K562 (cell line): ENCODE measurements at regions not wholly inside any gene's neighbourhood (a gene's known extent, or its start where the extent isn't known, plus 50 kb on each side); places are given as distances from the start of the nearest gene placed in this dataset.

Source experiments
- ATAC-seq: fragments of 200-7000 bp; cut with Tn5 transposase; 3 replicates; pipeline ENCODE4 v1.9.1; 2020; ENCODE audit warnings: moderate library complexity
- BruUV-seq: library from RNA; stranded (reverse); fragments of 400-500 nt; replicated peaks from 2 replicates; lab custom pipeline; 2021; lab: Mats Ljungman, UMichigan
- CTCF ChIA-PET: fragments of 300-600 bp; formaldehyde crosslinking; extraction: SDS; loops from one replicate; lab custom pipeline; 2021; ENCODE audit warnings: low intra/inter-chr PET ratio; lab: Yijun Ruan, JAX
- POLR2A ChIA-PET: fragments of 300-600, 350-650 bp; sonication (Branson Sonifier 250); formaldehyde crosslinking; extraction: SDS; loops from one replicate; lab custom pipeline; 2021; ENCODE audit warnings: antibody characterized with exemption, inconsistent platforms; lab: Yijun Ruan, JAX
- DNase-seq, 4 experiments: peaks; one replicate each; pipeline versions ENCODE4 v3.0.0 to v3.0.0-alpha.2; 2011 to 2018; ENCODE audit warnings: low spot score in 3 of 4, mixed read lengths in 3 of 4; ENCODE audit errors: extremely low read depth in 1 of 4
- FAIRE-seq: peaks from 2 replicates; lab custom pipeline; 2011; peaks lifted over from hg19 to GRCh38; lab: Jason Lieb, UNC
- H2AFZ ChIP-seq: 2 replicates; pipeline ENCODE4 v1.6.0; 2011; ENCODE audit warnings: low read depth, low read length, control low read depth, inconsistent platforms
- H3K27ac ChIP-seq: fragments of 200-600 bp; 3 replicates; pipeline ENCODE4 v1.8.0; 2011; ENCODE audit warnings: low read depth, mild to moderate bottlenecking, control low read depth, inconsistent platforms, low read length, moderate library complexity, mixed read lengths; ENCODE audit errors: extremely low read depth
- H3K27me3 ChIP-seq, 2 experiments: fragments of 300-600 bp in 1 of 2; 2 replicates in 1 of 2; 3 replicates in 1 of 2; pipeline versions ENCODE4 v1.6.0 to v1.8.0; 2011; ENCODE audit warnings: inconsistent platforms in 2 of 2, low read length in 2 of 2, mild to moderate bottlenecking in 1 of 2, mixed read lengths in 1 of 2, moderate library complexity in 1 of 2; ENCODE audit not compliant: control insufficient read depth in 2 of 2, insufficient read depth in 2 of 2
- H3K36me3 ChIP-seq: fragments of 300-600 bp; 3 replicates; pipeline ENCODE4 v1.8.0; 2011; ENCODE audit warnings: mild to moderate bottlenecking, low read length, inconsistent platforms; ENCODE audit not compliant: control insufficient read depth, insufficient read depth
- H3K4me1 ChIP-seq, 2 experiments: fragments of 200-600 bp in 1 of 2; replicated peaks in 1 of 2; 2 replicates in 1 of 2; 3 replicates in 1 of 2; pipeline versions ENCODE4 v1.5.1 to v1.8.0; 2011; ENCODE audit warnings: inconsistent platforms in 2 of 2, low read length in 2 of 2, mild to moderate bottlenecking in 1 of 2, mixed read lengths in 1 of 2, moderate library complexity in 1 of 2; ENCODE audit not compliant: control insufficient read depth in 2 of 2, insufficient read depth in 2 of 2
- H3K4me2 ChIP-seq: 2 replicates; pipeline ENCODE4 v1.6.1; 2011; ENCODE audit warnings: low read length, control low read depth, inconsistent platforms, mixed read lengths; ENCODE audit not compliant: insufficient read depth
- H3K4me3 ChIP-seq: fragments of 200-600 bp; sonication (generic), shearing (Covaris generic); 2 replicates; pipeline ENCODE4 v1.5.1; 2016; ENCODE audit warnings: control low read depth, inconsistent platforms
- H3K79me2 ChIP-seq: fragments of 200-600 bp; 3 replicates; pipeline ENCODE4 v1.8.0; 2011; ENCODE audit warnings: low read length, inconsistent platforms; ENCODE audit not compliant: control insufficient read depth, insufficient read depth
- H3K9ac ChIP-seq, 2 experiments: 2 replicates each; pipeline versions ENCODE4 v1.6.0 to v1.6.1; 2011; ENCODE audit warnings: low read depth in 2 of 2, low read length in 2 of 2, control low read depth in 1 of 2, inconsistent platforms in 1 of 2, mild to moderate bottlenecking in 1 of 2, mixed read lengths in 1 of 2; ENCODE audit not compliant: insufficient read depth in 1 of 2
- H3K9me1 ChIP-seq: one replicate; pipeline ENCODE4 v1.6.0; 2011; ENCODE audit warnings: inconsistent platforms, mild to moderate bottlenecking, low read length, moderate library complexity; ENCODE audit not compliant: control insufficient read depth, insufficient read depth
- H3K9me3 ChIP-seq: replicated peaks from 2 replicates; pipeline ENCODE4 v1.5.1; 2011; ENCODE audit warnings: low read depth, low read length, inconsistent platforms; ENCODE audit not compliant: control insufficient read depth, insufficient read depth
- H4K20me1 ChIP-seq: replicated peaks from 2 replicates; pipeline ENCODE4 v1.6.1; 2011; ENCODE audit warnings: low read length, inconsistent platforms, mixed read lengths; ENCODE audit not compliant: control insufficient read depth, insufficient read depth
- C11orf30 ChIP-seq: fragments of 450-650 bp; IDR thresholded peaks from 2 replicates; pipeline ENCODE4 v1.6.1; 2016; ENCODE audit warnings: low read depth, mild to moderate bottlenecking
- ELF1 ChIP-seq: fragments of 200-800 bp; sonication (Bioruptor generic); IDR thresholded peaks from 2 replicates; pipeline ENCODE4 v1.6.1; 2016; ENCODE audit warnings: missing genetic modification characterization, missing compliant biosample characterization
- KAT8 ChIP-seq: fragments of 450-650 bp; IDR thresholded peaks from 2 replicates; pipeline ENCODE4 v1.6.1; 2016; ENCODE audit warnings: low read depth, mild to moderate bottlenecking
- MECOM ChIP-seq: fragments of 250-450 bp; sonication (Bioruptor Pico); IDR thresholded peaks from 2 replicates; pipeline ENCODE4 v1.8.0; 2022; ENCODE audit warnings: inconsistent platforms
- NFIC ChIP-seq: fragments of 450-650 bp; IDR thresholded peaks from 2 replicates; pipeline ENCODE4 v1.6.1; 2017; ENCODE audit warnings: mild to moderate bottlenecking, inconsistent platforms
- VEZF1 ChIP-seq: fragments of 200-800 bp; sonication (Bioruptor generic); IDR thresholded peaks from 2 replicates; pipeline ENCODE4 v1.6.1; 2017; ENCODE audit warnings: missing genetic modification characterization, missing compliant biosample characterization
- WGBS: fragments of 100-300 bp; shearing (Covaris generic); methylation state at CpG from one replicate; pipeline ENCODE4 v1.1.6; 2016; ENCODE audit warnings: low coverage, mixed read lengths; ENCODE audit not compliant: insufficient coverage; ENCODE audit errors: missing lambda C conversion rate; 5-methylcytosine and 5-hydroxymethylcytosine counted together
- in situ Hi-C: fragments of 300-500 bp; cut with MboI; formaldehyde crosslinking; loops from 4 replicates; pipeline ENCODE4 v1.15.0; 2018; ENCODE audit warnings: inconsistent platforms, mixed read lengths
- intact Hi-C: fragments of 100-400 bp; cut with micrococcal nuclease; formaldehyde crosslinking; loops from 2 replicates; pipeline ENCODE4 v1.14.2; 2022

DNA sequence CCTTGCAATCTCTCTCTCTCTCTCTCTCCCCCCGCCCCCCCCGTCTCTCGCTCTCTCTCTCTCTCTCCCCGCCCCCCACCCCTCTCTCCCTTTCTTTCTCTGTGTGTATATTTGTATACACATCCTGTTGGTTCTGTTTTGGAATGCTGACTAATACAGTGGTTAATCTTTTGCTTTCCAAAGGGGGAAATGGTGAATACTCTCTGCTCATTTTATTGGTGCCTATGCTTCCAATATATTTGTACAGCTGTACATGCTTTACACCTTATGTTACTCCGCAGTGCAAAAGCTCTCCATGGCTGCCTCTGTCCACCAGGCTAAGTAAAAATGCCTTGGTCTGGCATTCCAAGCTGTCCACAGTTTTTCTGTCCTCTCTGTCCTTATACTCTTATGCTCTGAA, 158.8 kb downstream of the RBMX2 start:
- Histone ChIP-seq H3K9me1 (no peaks in the 10 kb centered on the region), H3K9ac (no peak overlapping the region), H3K4me3 (no peak overlapping the region), H3K79me2 (no peaks in the 10 kb centered on the region), H3K9me3 (no peaks in the 10 kb centered on the region), H3K36me3 (no peaks in the 10 kb centered on the region), H2AFZ (0 out of 2 replicates have a peak overlapping the region, but pooled peaks have one; percentile 14), H3K27ac (no peak overlapping the region), H3K4me1 (peaks cover 0 to 2% of the 10 kb centered on the region in 2 experiments; a peak in 2 of 5 replicates), H4K20me1 (no peaks in the 10 kb centered on the region), H3K4me2 (no peak overlapping the region), H3K27me3 (no peaks in the 10 kb centered on the region; a peak in 1 of 5 replicates)
- intact Hi-C loops, result no loop called here
- no peak for DNase-seq
- POLR2A ChIA-PET, result no interaction called here
- 6% methylated on average over 1 of the region's 5 CpGs for WGBS
- no peak for FAIRE-seq
- no peak for ATAC-seq
- peak; percentile 46; the same call in 1 of the 2 replicates for TF ChIP-seq VEZF1
- no peak for TF ChIP-seq ELF1
- CTCF ChIA-PET, result no interaction called here
- BruUV-seq, result no TSS peak
- in situ Hi-C loops, result no loop called here

GRCh38 chrX:130561930-130562329, 160.1 kb downstream of the RBMX2 start:
- no TSS peak for BruUV-seq
- ATAC-seq, result no peak
- H3K9me3 ChIP-seq, result no peaks in the 10 kb centered on the region
- no peak overlapping the region for H3K27ac ChIP-seq
- POLR2A ChIA-PET, result interaction anchor here (1.6 kb wide), 1 partner anchor 11 kb away, joined by 4 read pairs; no protein-coding TSS in a partner anchor
- TF ChIP-seq NFIC (no peak), MECOM (CRISPR knock-in tag) (no peak), KAT8 (no peak), C11orf30 (no peak)
- H3K4me3 ChIP-seq, result no peak overlapping the region
- H3K9ac ChIP-seq, result no peak overlapping the region
- peaks cover 0 to 2% of the 10 kb centered on the region in 2 experiments; a peak in 3 of 5 replicates for H3K4me1 ChIP-seq
- H3K4me2 ChIP-seq, result no peak overlapping the region
- H3K36me3 ChIP-seq, result no peaks in the 10 kb centered on the region
- H4K20me1 ChIP-seq, result no peaks in the 10 kb centered on the region
- intact Hi-C loops (no loop called here), in situ Hi-C loops (no loop called here)
- H2AFZ ChIP-seq, result no peak overlapping the region
- no peaks in the 10 kb centered on the region for H3K9me1 ChIP-seq
- CTCF ChIA-PET, result no interaction called here
- no peak for DNase-seq
- H3K27me3 ChIP-seq, result no peaks in the 10 kb centered on the region
- 33% methylated on average over 1 of the region's 1 CpG for WGBS
- no peaks in the 10 kb centered on the region for H3K79me2 ChIP-seq
- no peak for FAIRE-seq
